ENCODE measurements at regions not wholly inside any gene's neighbourhood (a gene's known extent, or its start where the extent isn't known, plus 50 kb on each side); places are given as distances from the start of the nearest gene placed in this dataset.

DNA sequence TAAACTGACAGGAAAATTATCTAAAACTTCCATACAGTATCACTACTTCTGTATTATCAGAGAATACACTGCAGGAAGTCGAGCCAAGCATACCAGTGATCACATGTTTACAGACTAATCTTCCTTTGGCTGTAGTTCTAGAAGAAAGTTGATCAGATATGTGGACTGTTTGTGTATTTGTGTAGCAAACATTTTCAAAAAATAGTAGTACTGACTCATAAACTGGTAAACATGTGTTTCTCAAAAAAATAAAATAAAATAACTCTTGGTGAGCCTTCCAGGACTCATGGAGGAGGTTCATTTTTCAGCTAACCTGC, 148.9 kb upstream of the SLC39A10 start:
- Histone ChIP-seq H3K36me3 (replicated peaks in 1 of 2; ENCODE audit: control insufficient read depth in 1 of 2, insufficient read depth in 2 of 2, low read length in 2 of 2) (no peaks in the 10 kb centered on the region), H3K27me3 (ENCODE audit: control insufficient read depth in 2 of 2, insufficient read depth in 2 of 2, low read length in 2 of 2) (no peaks in the 10 kb centered on the region), H3K4me3 (replicated peaks in 1 of 3; ENCODE audit: low read depth in 2 of 3, low read length in 3 of 3) (no peak overlapping the region), H3K79me2 (ENCODE audit: insufficient read depth, low read length) (no peaks in the 10 kb centered on the region), H4K20me1 (ENCODE audit: insufficient read depth, low read length) (no peaks in the 10 kb centered on the region), H3K9ac (ENCODE audit: insufficient read depth, low read length, poor library complexity, severe bottlenecking) (no peak overlapping the region), H3K9me3 (replicated peaks in 1 of 2; ENCODE audit: control insufficient read depth in 1 of 2, insufficient read depth in 1 of 2, low read length in 2 of 2) (peaks cover 0 to 6% of the 10 kb centered on the region in 2 donors), H3K27ac (ENCODE audit: low read depth in 1 of 2, low read length in 2 of 2) (no peak overlapping the region), H3K4me2 (replicated peaks; ENCODE audit: extremely low read depth, low read length, poor library complexity, severe bottlenecking) (no peak overlapping the region), H2AFZ (ENCODE audit: insufficient read depth, low read depth, low read length, poor library complexity, severe bottlenecking) (no peak overlapping the region), H3K4me1 (ENCODE audit: control insufficient read depth in 1 of 2, insufficient read depth in 2 of 2, low read length in 2 of 2) (peaks cover 11 to 14% of the 10 kb centered on the region in 2 donors)
- no peak for DNase-seq
- Mint-ChIP-seq H3K36me3 (no peaks in the 10 kb centered on the region), H3K27ac (no peak overlapping the region), H3K4me3 (no peak overlapping the region), H3K9me3 (peaks cover 0 to 7% (median 6%) of the 10 kb centered on the region in 7 donors), H3K4me1 (peaks cover 15% of the 10 kb centered on the region), H3K27me3 (ENCODE audit: low read depth in 3 of 3) (peaks cover 0 to 2% (median 0%) of the 10 kb centered on the region in 3 donors)
- WGBS (ENCODE audit: insufficient coverage), result no CpG with 5 or more reads among the region's 1 CpG
- no peak for TF ChIP-seq CTCF (IDR thresholded peaks at IDR 0.05)
- intact Hi-C loops (cut with micrococcal nuclease), result no loop called here

GRCh38 chr2:195507447-195508138, 149.4 kb upstream of the SLC39A10 start:
- Histone ChIP-seq H3K36me3 (replicated peaks in 1 of 2; ENCODE audit: control insufficient read depth in 1 of 2, insufficient read depth in 2 of 2, low read length in 2 of 2) (no peaks in the 10 kb centered on the region), H3K79me2 (ENCODE audit: insufficient read depth, low read length) (no peaks in the 10 kb centered on the region), H3K27ac (ENCODE audit: low read depth in 1 of 2, low read length in 2 of 2) (no peak overlapping the region), H3K4me2 (replicated peaks; ENCODE audit: extremely low read depth, low read length, poor library complexity, severe bottlenecking) (no peak overlapping the region), H3K27me3 (ENCODE audit: control insufficient read depth in 2 of 2, insufficient read depth in 2 of 2, low read length in 2 of 2) (no peaks in the 10 kb centered on the region), H3K4me1 (ENCODE audit: control insufficient read depth in 1 of 2, insufficient read depth in 2 of 2, low read length in 2 of 2) (peaks cover 10 to 11% of the 10 kb centered on the region in 2 donors), H3K9me3 (replicated peaks in 1 of 2; ENCODE audit: control insufficient read depth in 1 of 2, insufficient read depth in 1 of 2, low read length in 2 of 2) (peaks cover 0 to 6% of the 10 kb centered on the region in 2 donors), H3K4me3 (replicated peaks in 1 of 3; ENCODE audit: low read depth in 2 of 3, low read length in 3 of 3) (no peak overlapping the region), H4K20me1 (ENCODE audit: insufficient read depth, low read length) (no peaks in the 10 kb centered on the region), H3K9ac (ENCODE audit: insufficient read depth, low read length, poor library complexity, severe bottlenecking) (no peak overlapping the region), H2AFZ (ENCODE audit: insufficient read depth, low read depth, low read length, poor library complexity, severe bottlenecking) (no peak overlapping the region)
- Mint-ChIP-seq H3K9me3 (peaks cover 0 to 7% (median 6%) of the 10 kb centered on the region in 7 donors), H3K4me3 (no peak overlapping the region), H3K36me3 (no peaks in the 10 kb centered on the region), H3K27me3 (ENCODE audit: low read depth in 3 of 3) (no peaks in the 10 kb centered on the region), H3K27ac (peak overlapping the region in 1 of 7 donors; percentile 1), H3K4me1 (peaks cover 11% of the 10 kb centered on the region)
- no peak for TF ChIP-seq CTCF (IDR thresholded peaks at IDR 0.05)
- DNase-seq, result no peak
- WGBS (ENCODE audit: insufficient coverage), result 100% methylated on average over 1 of the region's 3 CpGs
- intact Hi-C loops (cut with micrococcal nuclease), result no loop called here

All from CD14-positive monocyte (primary cell).